Spleen (tissue), 7 donors: ENCODE measurements at regions not wholly inside any gene's neighbourhood (a gene's known extent, or its start where the extent isn't known, plus 50 kb on each side); places are given as distances from the start of the nearest gene placed in this dataset.

Experiments
- CTCF ChIP-seq, 11 experiments: fragments of 200-600 bp in 7 of 11; fragments of 450-650 bp in 4 of 11; sonication (generic) in 4 of 11; IDR thresholded peaks in 8 of 11; conservative IDR thresholded peaks in 3 of 11; 1 replicate in 7 of 11; 2 replicates in 4 of 11; pipeline versions ENCODE4 v1.4.0 to v1.8.0; 2016 to 2021; ENCODE audit warnings: antibody characterized with exemption in 11 of 11, inconsistent platforms in 4 of 11, mild to moderate bottlenecking in 1 of 11
- POLR2AphosphoS5 ChIP-seq, 3 donors: sonication (generic); formaldehyde crosslinking; IDR thresholded peaks; one replicate each; pipeline ENCODE4 v1.5.1; 2017; ENCODE audit warnings: antibody characterized with exemption in 3 of 3
- donor health status: DM: no; HTN: no; CAD: no; lungs with moderate emphysema.
- donor health status: DM: no; HTN: no; CAD: no.
- donor health status: DM: no; HTN: no; CAD: no.

- TF ChIP-seq POLR2AphosphoS5 (IDR thresholded peaks at IDR 0.05) (no peak), CTCF (IDR thresholded peaks at IDR 0.05 in 8 of 11, conservative IDR thresholded peaks at IDR 0.05 in 3 of 11) (no peak)
Measured at GRCh38 chr4:100075056-100075455, 115.2 kb downstream of the DDIT4L start.
